HG02884 (cell line): ENCODE measurements at regions not wholly inside any gene's neighbourhood (a gene's known extent, or its start where the extent isn't known, plus 50 kb on each side); places are given as distances from the start of the nearest gene placed in this dataset.

ENCODE experiments used
- ATAC-seq: cut with Tn5 transposase; IDR thresholded peaks from one replicate; pipeline ENCODE4 v1.9.1; 2021; ENCODE audit warnings: mild to moderate bottlenecking, moderate library complexity; ENCODE audit not compliant: unreplicated experiment

DNA sequence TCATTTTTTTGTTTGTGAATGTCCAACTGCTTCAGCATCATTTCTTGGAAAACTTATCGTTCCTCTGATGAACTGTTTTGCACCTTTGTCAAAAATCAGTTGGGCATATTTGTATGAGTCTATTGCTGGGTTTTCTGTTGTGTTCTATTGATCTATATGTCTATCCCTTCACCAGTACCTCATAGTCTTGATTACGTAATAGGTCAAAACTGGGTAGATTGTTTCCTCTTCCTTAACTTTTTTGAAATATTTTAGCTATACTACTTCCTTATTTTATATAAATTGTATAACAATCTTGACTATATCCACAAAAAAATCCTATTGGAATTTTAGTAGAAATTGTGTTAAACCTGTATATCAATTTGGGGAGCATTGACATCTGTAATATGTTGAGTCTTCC lies 104.1 kb upstream of the PALS2 start:
- no peak for ATAC-seq

DNA sequence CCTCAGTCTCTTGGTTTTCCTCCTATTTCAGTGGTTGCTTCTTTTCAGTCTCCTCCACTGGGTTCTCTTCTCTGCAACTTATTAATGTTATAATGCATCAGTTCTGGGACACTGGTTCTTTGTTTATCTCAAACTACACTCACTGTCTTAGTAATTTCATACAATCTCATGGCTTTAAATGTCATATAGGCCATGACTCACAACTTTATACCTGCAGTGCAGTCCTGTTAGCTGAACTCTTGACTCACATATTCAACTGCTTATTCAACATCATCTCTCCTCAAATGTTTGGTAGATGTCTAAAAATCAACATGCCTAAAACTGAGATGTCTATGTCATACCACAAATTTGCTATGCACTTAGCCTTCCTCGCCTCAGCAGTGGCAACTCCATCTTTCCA lies 101.2 kb upstream of the PALS2 start:
- ATAC-seq, result no peak

DNA sequence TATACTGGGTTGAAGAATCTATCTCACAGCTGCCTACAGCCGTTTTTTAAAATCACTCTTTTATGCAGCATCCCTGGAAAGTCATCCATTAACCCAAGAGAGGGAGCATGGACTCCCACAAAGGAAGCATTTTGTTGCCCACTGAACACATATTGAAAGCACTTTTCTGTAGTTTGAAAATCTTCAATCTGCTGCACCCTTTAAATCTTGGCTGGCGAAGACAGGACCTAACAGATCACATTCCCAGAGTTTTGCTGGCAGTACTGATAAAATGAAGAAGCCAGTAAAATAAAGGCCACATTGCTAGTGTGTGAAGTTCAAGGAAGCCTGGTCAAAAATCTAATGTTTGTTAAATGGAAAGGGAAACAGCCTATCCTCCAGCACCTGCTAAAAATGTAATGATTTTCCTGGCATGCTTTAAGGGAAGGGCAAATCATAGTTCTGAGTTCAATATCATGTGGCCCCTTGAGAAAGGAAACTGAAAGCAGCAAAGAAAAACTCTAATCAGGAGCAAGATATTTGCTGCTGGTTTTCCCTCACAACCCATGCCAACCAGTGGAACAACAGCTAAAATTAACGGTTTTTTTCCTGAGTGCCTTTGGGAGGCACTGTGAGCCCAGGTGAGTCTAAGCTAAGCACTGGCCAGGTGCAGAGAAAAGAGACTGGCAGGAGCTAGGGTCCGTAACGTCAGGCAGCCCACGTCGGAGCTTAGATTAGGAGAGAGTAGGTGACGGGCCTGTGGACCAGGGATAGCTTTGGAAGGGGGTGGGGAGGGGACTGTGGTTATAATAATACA lies 97.9 kb upstream of the PALS2 start:
- ATAC-seq, result no peak

DNA sequence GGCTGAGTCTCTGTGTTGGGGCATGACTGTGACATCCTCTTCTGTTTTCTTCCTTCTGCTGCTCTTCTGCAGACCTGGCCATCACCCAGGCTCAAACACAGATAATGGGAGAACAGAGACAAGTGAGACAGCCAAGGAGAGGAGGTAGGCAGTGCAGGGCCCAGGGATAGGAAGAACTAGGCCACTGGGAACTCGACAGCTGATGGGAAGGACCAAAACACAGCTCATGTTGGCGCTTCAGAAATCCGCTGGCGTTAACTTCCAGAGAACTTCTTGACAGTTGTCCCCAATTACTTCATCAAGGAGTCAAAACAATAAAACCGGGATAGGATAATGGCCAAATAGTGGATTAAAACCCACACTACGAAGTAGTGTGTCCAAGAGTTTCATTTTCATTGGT lies 97.0 kb upstream of the PALS2 start:
- ATAC-seq, result no peak

DNA sequence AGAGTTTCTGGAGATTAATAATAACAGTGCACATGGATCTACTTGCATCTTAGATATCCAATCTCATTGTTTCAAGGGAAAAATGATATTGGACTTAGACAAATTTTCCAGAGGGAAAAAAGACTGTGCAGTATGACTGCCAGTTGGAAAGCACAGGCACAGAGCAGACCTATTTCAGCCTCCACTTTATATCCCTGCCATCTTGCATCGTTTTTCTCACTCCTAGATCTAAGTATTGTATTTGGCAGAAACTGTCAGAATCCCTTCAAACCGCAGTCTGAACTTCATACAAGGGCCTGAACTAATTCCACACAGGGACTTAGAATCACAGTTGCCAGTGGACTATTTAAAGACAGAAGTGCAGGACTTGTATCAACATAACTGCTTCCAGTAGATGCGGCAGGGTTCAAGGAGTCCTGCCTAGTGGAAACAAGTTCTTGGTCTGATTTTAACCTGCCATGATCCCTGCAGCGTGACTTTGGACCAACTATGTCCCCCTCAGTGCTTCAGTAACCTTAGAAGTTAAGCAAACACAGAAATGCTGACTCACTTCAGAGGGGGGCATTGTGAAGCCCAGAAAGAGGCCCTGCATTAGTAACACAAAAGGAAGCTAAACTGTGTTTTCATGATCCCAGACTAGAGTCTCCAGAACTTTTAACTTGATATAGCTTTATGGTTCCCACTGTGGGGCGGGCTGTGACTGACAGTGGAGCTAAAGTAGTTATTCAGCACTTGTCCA lies 95.7 kb upstream of the PALS2 start:
- no peak for ATAC-seq

DNA sequence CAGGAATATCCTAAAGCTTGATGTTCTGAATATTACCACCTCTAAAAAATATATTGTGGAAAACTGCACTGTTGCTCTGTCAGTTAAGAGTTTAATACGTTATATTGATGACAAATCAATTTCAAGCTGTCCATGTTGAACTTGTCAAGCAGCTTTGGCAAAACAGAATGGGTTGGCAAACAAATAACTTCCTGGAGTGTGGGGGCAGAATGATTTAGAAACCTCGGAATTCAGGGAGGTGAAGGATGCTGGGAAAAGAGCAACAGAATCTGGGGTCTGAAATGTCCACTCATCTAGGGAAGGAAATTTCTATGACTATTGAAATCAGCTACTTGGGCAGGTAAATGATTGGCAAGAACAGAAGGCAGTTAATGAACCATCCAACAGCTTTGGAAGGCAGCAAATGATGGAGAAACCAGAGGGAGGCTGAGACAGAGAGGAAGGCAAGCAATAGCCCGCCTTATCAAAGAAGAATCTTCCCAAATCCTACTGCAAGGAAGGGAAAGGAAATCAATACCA lies 95.1 kb upstream of the PALS2 start:
- no peak for ATAC-seq

DNA sequence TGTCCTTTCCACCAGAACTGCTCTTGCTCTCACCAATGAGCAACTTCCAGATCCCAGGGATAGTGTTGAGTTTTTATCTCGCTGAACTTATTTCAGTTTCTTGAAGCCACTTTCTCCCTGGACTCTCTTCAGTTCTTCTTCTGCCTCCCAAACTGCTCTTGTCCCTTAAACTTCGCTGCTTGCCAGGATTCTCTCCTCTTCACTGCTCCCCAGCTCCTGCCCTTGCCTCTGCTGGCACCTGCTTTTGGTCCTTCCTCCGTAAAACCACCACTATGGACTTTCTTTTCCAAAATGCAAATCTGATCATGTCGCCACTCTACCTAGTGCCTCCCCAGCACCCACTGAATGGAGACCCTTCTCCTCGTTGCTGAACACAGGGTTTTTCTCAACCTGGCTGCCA lies 92.8 kb upstream of the PALS2 start:
- ATAC-seq, result no peak

DNA sequence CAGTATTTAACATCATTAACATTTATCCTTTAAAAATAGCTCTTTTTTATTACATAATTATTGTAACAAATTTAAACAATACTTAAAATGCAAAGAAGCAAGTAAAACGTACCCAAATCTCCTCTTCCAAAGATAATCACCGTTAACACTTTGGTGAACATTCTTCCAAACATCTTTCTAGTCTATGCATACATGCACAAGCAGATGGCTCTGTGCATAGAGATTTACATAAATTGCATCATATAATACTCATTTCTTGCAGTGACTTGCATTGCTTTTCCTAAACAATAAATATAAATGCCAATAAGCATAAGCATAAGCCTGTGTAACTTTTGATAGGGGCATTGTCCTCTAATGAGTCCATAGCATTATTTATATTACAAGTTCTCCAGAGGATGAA lies 89.4 kb upstream of the PALS2 start:
- no peak for ATAC-seq

DNA sequence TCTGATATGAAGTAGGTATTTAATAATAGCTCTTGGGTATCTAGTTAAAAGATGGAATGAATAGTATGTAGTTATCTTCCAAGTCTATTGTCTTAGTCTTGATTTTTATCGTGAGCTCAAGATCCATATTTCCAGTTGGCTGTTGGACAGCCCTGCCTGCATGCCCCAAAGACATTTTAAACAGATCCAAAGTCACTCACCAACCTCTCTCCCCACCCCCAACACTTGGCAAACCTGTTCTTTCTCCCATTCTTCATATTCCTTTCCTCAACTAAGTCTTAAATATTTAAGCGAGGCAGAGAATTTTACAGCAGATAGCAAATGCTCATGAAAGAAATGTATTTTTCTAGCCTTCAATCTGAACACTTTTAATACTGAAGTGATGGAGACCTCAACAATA lies 80.7 kb upstream of the PALS2 start:
- no peak for ATAC-seq

DNA sequence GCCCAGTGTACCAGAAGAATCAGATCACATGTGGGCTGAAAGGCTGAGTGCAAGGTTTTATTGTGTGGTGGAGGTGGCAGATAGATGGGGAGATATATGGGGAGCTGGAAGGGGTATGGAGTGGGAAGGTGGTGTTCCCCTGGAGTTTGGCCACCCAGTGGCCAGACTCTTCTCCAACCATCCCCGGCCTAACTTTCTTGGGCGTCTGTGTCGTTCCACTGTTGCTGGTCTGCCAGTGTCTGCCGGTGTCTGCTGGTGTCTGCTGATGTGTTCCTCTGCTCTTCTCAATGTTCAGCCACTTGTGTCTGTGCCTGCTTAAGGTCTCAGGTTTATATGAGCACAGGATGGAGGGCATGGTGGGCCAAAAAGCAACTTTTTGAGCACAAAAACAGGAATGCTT lies 78.4 kb upstream of the PALS2 start:
- no peak for ATAC-seq

DNA sequence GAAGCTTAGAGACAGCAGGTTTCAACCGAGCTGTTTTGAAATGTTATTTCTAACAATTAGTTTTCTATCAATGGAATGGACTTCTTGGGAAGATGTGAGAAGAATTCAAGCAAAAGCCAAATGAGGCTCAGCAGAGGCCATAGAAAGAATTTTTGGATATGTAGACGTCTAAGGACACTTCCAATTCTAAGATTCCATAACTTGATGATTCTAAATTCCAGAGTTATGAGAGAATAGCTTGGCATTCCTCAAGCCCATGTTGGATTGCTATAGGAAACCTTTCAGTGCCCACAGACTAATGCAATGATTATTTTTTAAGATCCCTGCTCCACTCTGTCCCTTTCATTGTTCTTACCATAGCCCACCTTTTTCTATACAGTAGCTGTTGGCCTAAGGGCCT lies 77.2 kb upstream of the PALS2 start:
- ATAC-seq, result no peak

DNA sequence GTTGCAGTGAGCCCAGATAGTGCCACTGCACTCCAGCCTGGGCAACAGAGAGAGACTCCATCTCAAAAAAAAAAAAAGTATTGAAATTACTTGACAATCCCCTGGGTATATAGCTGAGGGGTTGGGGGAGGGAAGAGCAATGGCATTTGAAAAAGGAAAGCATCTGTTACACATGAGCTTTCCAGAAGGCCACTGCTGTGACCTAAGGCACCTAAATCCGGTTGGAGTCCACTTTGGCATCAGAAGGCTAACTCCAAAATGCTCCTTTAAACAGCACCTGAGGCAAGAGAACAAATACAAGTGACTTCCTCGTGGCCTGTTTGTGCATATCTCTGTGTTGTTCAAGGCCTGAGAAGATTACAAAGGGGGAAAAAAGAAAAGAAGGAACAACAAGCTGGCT lies 74.8 kb upstream of the PALS2 start:
- ATAC-seq, result no peak

DNA sequence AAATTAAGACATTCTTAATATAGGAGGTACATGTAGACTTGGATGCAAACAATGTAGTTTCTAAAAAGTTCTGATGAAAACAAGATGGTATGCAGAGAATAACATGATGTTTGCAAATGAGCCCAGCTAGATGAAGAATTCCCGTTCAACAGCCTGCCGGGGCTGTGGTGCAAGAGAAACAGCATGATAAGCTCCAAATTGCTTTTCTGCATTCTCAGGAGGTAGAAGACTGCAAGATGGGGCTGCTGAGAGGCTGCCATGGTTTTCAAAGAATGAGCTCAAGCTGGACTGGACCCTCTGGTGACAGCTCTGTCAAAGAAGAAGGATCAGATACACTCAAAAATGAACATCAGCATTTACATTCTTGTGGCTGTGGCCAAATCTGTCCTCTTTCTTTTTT lies 73.4 kb upstream of the PALS2 start:
- ATAC-seq, result no peak

DNA sequence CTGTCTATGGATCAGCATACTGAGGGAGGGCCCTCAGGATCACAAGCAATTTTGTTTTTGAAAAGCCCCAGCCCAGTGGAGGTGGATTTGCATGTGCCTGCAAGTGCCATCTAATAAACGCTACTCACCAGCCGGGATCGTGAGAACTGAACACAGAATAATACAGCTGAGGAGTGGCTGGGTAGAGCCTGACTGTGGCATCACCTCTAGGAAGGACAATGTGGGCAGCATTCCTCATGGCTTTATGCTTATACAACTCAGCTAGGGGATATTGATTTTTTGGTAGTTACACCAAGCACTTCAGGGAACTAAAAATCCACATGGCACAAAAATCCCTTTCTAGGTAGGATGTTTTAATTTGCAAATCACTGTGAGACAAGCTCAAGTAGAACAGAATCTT lies 72.7 kb upstream of the PALS2 start:
- no peak for ATAC-seq

DNA sequence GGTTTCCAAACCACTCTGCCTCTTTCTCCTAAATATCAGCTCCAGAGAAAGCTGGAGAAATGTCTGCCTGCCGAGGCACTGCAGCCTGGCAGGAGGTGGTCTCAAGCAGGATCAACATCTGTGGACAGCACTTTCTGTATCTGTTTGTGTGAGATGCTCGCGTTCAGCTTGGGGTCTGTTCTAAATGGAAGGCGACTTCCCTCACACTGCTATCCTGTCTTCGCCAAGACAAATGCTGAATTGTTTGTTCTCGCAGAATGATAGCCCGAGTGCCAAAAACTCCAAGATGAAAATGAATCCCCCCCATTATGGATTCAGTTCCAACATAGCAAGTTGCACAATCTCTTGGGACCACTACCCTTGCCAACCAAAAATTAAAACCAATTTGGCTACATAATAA lies 72.2 kb upstream of the PALS2 start:
- no peak for ATAC-seq

DNA sequence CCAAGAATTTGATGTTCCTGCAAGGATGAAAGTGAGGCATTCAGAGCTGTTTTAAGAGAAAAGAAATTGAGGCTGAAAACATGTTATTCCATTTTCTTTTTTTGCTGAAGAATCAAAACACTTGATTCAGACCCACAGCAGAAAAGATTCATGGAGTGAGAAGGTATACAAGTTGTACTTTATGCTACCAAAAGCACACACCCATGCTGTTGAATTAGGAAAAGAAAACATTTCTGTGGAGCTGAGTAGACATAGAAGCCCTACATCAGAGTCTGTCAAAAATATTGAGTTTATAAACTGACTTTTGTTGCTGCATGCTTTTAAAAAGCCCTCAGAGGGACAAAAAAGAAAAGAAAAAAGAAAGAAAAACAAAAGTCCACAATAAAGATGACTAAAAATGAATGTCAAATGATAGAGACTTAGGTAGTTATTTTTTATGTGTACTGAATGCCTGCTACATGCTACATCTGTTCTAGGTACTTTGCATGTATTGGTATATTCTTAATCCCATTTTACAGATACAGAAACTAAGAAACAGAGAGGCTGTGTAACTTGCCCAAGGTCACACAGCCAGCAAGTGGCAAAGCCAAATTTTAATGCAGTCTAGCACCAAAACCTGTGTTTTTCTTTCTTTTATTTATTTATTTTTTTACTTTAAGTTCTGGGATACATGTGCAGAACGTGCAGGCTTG lies 71.7 kb upstream of the PALS2 start:
- no peak for ATAC-seq

DNA sequence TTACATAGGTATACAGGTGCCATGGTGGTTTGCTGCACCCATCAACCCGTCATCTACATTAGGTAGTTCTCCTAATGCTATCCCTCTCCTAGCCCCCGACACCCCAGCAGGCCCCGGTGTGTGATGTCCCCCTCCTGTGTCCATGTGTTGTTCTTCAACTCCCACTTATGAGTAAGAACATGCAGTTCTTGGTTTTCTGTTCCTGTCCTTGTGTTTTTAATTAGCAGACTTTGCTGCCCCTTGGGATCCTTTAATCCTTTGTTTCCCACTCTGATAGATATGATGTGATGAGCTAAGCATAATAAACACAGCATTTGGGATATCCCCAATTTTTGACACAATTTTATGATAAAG lies 71.1 kb upstream of the PALS2 start:
- no peak for ATAC-seq

DNA sequence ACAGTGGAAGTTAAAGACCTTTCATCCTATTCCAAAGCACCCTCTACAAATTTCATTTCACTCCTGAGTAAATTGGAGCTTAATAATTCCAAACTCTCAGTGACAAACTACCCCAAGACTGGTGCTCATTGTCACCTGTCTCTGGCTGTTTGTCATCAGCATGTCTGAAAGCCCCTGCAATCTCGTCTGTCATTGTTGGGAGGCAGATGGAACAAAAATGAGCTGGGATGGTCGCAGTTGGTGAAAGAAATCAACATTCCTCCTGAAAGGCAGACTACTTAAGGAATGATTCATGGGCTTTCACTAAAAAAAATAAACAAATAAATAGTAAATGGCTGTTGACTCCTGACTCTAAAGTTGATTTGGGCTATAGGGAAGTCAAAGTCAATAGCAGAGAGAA lies 69.7 kb upstream of the PALS2 start:
- ATAC-seq, result no peak

DNA sequence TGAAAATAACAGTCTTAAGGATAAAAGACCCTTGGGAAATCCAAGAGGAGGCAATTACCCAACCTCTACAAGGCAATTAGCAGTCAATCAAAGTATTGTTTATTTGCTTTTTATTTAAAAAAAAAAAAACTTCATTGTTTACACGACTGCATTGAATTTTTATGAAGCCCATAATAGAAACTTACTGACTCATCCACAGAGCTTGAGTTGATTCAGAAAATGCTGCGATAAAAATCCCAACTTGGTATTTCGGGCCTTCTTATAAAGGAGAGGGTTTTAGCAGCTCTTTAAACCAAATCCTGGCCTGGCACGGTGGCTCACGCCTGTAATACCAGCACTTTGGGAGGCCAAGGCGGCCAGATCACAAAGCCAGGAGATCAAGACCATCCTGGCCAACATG lies 69.2 kb upstream of the PALS2 start:
- no peak for ATAC-seq

DNA sequence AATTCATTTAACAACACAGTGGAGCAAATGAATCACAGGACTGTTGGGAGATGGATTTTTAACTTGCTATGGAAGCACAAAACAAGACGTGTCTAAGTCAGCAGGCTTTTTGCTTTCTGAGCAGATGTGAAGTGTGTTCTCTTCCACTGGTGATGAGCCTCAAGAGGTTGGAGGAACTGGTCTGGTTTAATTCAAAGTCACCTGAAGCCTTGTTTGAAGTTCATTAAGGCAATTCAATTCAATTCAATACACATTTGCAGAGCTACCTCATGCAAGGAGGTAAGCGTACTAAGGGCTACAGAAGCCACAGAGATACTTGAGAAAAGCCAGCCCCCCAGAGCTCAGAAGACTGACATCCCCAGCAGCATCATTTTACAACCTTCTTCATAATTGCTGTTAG lies 68.4 kb upstream of the PALS2 start:
- no peak for ATAC-seq

DNA sequence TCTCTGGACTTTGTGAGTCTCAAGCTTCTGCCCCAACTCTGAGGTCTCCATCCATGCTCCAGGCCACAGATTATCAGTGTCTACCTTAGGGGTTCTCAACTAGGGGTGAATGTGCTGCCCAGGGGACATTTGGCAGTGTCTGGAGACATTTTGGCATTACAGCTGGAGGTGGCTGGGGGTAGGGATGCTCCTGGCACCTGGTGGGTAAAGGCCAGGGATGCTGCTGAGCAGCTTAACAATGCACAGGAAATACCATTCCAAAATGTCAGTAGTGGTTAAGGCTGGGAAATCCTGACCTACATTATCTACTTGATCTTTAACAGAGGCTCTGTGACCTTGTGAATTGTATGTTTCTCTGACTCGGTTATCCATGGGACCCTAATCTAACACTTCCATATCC lies 67.3 kb upstream of the PALS2 start:
- no peak for ATAC-seq

DNA sequence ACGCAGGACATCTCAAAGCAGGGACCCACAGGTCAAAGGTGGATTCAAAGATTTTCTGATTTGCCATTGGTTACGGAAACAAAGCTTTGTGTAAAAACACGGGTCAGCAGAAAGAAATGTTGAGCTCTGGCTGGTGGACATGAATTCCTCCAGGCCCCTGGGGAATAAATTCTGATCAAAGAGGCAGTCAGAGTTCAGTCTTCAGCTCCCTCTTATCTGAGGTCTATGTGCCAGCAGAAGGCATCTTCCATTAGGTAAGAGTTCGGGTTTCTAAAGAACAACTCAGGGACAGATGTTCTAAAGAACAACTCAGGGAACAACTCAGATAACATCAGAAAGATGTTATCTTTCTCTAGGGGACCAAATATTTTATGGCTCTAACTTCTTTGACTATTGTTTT lies 64.9 kb upstream of the PALS2 start:
- no peak for ATAC-seq
